ENCODE measurements at regions not wholly inside any gene's neighbourhood (a gene's known extent, or its start where the extent isn't known, plus 50 kb on each side); places are given as distances from the start of the nearest gene placed in this dataset.

- Mint-ChIP-seq H3K4me3 (no peak overlapping the region), H3K4me1 (no peaks in the 10 kb centered on the region), H3K27ac (no peak overlapping the region), H3K27me3 (peaks cover 11% of the 10 kb centered on the region), H3K9me3 (ENCODE audit: insufficient read depth) (no peaks in the 10 kb centered on the region)
- Histone ChIP-seq H2AFZ (ENCODE audit: insufficient read depth, low read depth, low read length, poor library complexity, severe bottlenecking) (no peak overlapping the region), H3K9me3 (ENCODE audit: control extremely low read depth in 1 of 3, control insufficient read depth in 2 of 3, insufficient read depth in 1 of 3, low read length in 2 of 3) (no peaks in the 10 kb centered on the region), H4K20me1 (ENCODE audit: control insufficient read depth, insufficient read depth, low read length, poor library complexity, severe bottlenecking) (no peaks in the 10 kb centered on the region), H3K4me3 (ENCODE audit: control extremely low read depth in 1 of 5, extremely low read depth in 1 of 5, insufficient read depth in 1 of 5, low read depth in 2 of 5, low read length in 4 of 5) (no peak overlapping the region), H3K9ac (ENCODE audit: low read length) (no peak overlapping the region), H3K36me3 (replicated peaks in 1 of 2; ENCODE audit: control extremely low read depth in 1 of 2, control insufficient read depth in 1 of 2, extremely low read depth in 1 of 2, insufficient read depth in 2 of 2, low read length in 1 of 2) (no peaks in the 10 kb centered on the region), H3K79me2 (ENCODE audit: control insufficient read depth, insufficient read depth, low read length) (no peaks in the 10 kb centered on the region), H3K4me2 (replicated peaks; ENCODE audit: low read depth, low read length, poor library complexity, severe bottlenecking) (no peak overlapping the region), H3K27ac (ENCODE audit: low read length in 2 of 2) (no peak overlapping the region), H3K27me3 (replicated peaks in 1 of 4; ENCODE audit: control extremely low read depth in 1 of 4, control insufficient read depth in 3 of 4, insufficient read depth in 4 of 4, low read length in 3 of 4) (no peaks in the 10 kb centered on the region), H3K4me1 (ENCODE audit: control insufficient read depth in 2 of 2, insufficient read depth in 2 of 2, low read length in 2 of 2) (no peaks in the 10 kb centered on the region)
- no peak for DNase-seq
- TF ChIP-seq CTCF (IDR thresholded peaks at IDR 0.05) (no peak), EZH2 (IDR thresholded peaks at IDR 0.05; ENCODE audit: borderline replicate concordance, insufficient read depth, low read depth, low read length, poor library complexity, severe bottlenecking) (no peak)
- CTCF ChIA-PET, result interaction anchor here (1.2 to 1.9 kb wide), 3 partner anchors 8 to 152 kb away, joined by 3 to 4 read pairs (median 3); no protein-coding TSS in a partner anchor
- POLR2A ChIA-PET, result no interaction called here
- WGBS (ENCODE audit: insufficient coverage), result 84% methylated on average over 5 of the region's 6 CpGs
- ATAC-seq (ENCODE audit: low read depth), result no peak
- intact Hi-C loops (cut with micrococcal nuclease), result no loop called here
Observed at GRCh38 chr2:105518897-105519296, 120.0 kb upstream of the FHL2 start.

- no peak for ATAC-seq (ENCODE audit: low read depth)
Observed at GRCh38 chr2:105517814-105518705, 119.2 kb upstream of the FHL2 start.

More at GRCh38 chr2:105517814-105518705, 119.2 kb upstream of the FHL2 start:
- Histone ChIP-seq H3K27ac (ENCODE audit: low read length in 2 of 2) (no peak overlapping the region), H3K9me3 (ENCODE audit: control extremely low read depth in 1 of 3, control insufficient read depth in 2 of 3, insufficient read depth in 1 of 3, low read length in 2 of 3) (no peaks in the 10 kb centered on the region), H3K27me3 (replicated peaks in 1 of 4; ENCODE audit: control extremely low read depth in 1 of 4, control insufficient read depth in 3 of 4, insufficient read depth in 4 of 4, low read length in 3 of 4) (no peaks in the 10 kb centered on the region), H2AFZ (ENCODE audit: insufficient read depth, low read depth, low read length, poor library complexity, severe bottlenecking) (no peak overlapping the region), H3K79me2 (ENCODE audit: control insufficient read depth, insufficient read depth, low read length) (no peaks in the 10 kb centered on the region), H4K20me1 (ENCODE audit: control insufficient read depth, insufficient read depth, low read length, poor library complexity, severe bottlenecking) (no peaks in the 10 kb centered on the region), H3K9ac (ENCODE audit: low read length) (no peak overlapping the region), H3K4me2 (replicated peaks; ENCODE audit: low read depth, low read length, poor library complexity, severe bottlenecking) (no peak overlapping the region), H3K4me3 (ENCODE audit: control extremely low read depth in 1 of 5, extremely low read depth in 1 of 5, insufficient read depth in 1 of 5, low read depth in 2 of 5, low read length in 4 of 5) (no peak overlapping the region), H3K4me1 (ENCODE audit: control insufficient read depth in 2 of 2, insufficient read depth in 2 of 2, low read length in 2 of 2) (no peaks in the 10 kb centered on the region), H3K36me3 (replicated peaks in 1 of 2; ENCODE audit: control extremely low read depth in 1 of 2, control insufficient read depth in 1 of 2, extremely low read depth in 1 of 2, insufficient read depth in 2 of 2, low read length in 1 of 2) (no peaks in the 10 kb centered on the region)
- intact Hi-C loops (cut with micrococcal nuclease), result no loop called here
- no peak overlapping the region for H3K4me3 Mint-ChIP-seq
- WGBS (ENCODE audit: insufficient coverage), result 83% methylated on average over 7 of the region's 8 CpGs
- H3K27ac Mint-ChIP-seq, result no peak overlapping the region
- H3K27me3 Mint-ChIP-seq, result peaks cover 11% of the 10 kb centered on the region
- H3K4me1 Mint-ChIP-seq, result no peaks in the 10 kb centered on the region
- TF ChIP-seq EZH2 (IDR thresholded peaks at IDR 0.05; ENCODE audit: borderline replicate concordance, insufficient read depth, low read depth, low read length, poor library complexity, severe bottlenecking) (no peak), CTCF (IDR thresholded peaks at IDR 0.05) (no peak)
- POLR2A ChIA-PET, result no interaction called here
- H3K9me3 Mint-ChIP-seq (ENCODE audit: insufficient read depth), result no peaks in the 10 kb centered on the region
- CTCF ChIA-PET, result interaction anchor here (1.4 to 1.9 kb wide), 2 partner anchors 10 to 149 kb away, joined by 4 read pairs; no protein-coding TSS in a partner anchor
- DNase-seq, result no peak
